ENCODE measurements at regions not wholly inside any gene's neighbourhood (a gene's known extent, or its start where the extent isn't known, plus 50 kb on each side); places are given as distances from the start of the nearest gene placed in this dataset.

DNA sequence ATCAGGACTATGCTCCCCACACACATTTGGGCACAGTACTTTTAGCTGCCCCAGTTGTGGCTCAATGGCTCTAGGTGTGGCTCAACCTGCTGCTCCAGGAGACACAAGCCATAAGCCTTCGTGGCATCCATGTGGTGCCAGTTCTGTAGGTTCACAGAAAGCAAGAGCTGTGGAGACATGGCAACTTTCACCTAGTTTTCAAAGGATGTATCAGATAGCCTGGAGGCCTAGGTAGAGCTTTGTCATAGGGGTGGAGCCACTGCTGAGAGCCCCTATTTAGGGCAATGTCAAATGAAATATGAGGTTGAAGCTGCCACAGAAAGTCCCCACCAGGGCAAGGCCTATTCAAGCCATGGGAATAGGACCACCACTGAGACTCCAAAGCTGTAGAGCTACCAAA is 210.5 kb downstream of the LMO4 start:
- no TSS peak for BruUV-seq (replicated peaks)
- Histone ChIP-seq H3K9me3 (ENCODE audit: control insufficient read depth, insufficient read depth, low read depth, low read length) (peaks cover 15% of the 10 kb centered on the region), H3K4me3 (ENCODE audit: low read depth in 2 of 2, low read length in 2 of 2) (no peak overlapping the region), H3K4me1 (ENCODE audit: control insufficient read depth, insufficient read depth, low read length) (no peaks in the 10 kb centered on the region), H3K27ac (ENCODE audit: low read length) (no peak overlapping the region), H3K36me3 (ENCODE audit: control insufficient read depth, insufficient read depth, low read length) (no peaks in the 10 kb centered on the region), H3K27me3 (ENCODE audit: control insufficient read depth, insufficient read depth, low read length) (no peaks in the 10 kb centered on the region)
- intact Hi-C loops (cut with micrococcal nuclease; ENCODE audit: unreplicated experiment), result no loop called here
- no peak for TF ChIP-seq SIN3A (IDR thresholded peaks at IDR 0.05; ENCODE audit: borderline replicate concordance, insufficient read depth, low read depth, low read length)
- TF ChIP-seq, protein P1, sequence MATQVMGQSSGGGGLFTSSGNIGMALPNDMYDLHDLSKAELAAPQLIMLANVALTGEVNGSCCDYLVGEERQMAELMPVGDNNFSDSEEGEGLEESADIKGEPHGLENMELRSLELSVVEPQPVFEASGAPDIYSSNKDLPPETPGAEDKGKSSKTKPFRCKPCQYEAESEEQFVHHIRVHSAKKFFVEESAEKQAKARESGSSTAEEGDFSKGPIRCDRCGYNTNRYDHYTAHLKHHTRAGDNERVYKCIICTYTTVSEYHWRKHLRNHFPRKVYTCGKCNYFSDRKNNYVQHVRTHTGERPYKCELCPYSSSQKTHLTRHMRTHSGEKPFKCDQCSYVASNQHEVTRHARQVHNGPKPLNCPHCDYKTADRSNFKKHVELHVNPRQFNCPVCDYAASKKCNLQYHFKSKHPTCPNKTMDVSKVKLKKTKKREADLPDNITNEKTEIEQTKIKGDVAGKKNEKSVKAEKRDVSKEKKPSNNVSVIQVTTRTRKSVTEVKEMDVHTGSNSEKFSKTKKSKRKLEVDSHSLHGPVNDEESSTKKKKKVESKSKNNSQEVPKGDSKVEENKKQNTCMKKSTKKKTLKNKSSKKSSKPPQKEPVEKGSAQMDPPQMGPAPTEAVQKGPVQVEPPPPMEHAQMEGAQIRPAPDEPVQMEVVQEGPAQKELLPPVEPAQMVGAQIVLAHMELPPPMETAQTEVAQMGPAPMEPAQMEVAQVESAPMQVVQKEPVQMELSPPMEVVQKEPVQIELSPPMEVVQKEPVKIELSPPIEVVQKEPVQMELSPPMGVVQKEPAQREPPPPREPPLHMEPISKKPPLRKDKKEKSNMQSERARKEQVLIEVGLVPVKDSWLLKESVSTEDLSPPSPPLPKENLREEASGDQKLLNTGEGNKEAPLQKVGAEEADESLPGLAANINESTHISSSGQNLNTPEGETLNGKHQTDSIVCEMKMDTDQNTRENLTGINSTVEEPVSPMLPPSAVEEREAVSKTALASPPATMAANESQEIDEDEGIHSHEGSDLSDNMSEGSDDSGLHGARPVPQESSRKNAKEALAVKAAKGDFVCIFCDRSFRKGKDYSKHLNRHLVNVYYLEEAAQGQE (IDR thresholded peaks at IDR 0.05; ENCODE audit: insufficient read depth in 1 of 2, low read depth in 2 of 2, low read length in 1 of 2), result no peak
- TF ChIP-seq, protein P2, sequence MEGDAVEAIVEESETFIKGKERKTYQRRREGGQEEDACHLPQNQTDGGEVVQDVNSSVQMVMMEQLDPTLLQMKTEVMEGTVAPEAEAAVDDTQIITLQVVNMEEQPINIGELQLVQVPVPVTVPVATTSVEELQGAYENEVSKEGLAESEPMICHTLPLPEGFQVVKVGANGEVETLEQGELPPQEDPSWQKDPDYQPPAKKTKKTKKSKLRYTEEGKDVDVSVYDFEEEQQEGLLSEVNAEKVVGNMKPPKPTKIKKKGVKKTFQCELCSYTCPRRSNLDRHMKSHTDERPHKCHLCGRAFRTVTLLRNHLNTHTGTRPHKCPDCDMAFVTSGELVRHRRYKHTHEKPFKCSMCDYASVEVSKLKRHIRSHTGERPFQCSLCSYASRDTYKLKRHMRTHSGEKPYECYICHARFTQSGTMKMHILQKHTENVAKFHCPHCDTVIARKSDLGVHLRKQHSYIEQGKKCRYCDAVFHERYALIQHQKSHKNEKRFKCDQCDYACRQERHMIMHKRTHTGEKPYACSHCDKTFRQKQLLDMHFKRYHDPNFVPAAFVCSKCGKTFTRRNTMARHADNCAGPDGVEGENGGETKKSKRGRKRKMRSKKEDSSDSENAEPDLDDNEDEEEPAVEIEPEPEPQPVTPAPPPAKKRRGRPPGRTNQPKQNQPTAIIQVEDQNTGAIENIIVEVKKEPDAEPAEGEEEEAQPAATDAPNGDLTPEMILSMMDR (IDR thresholded peaks at IDR 0.05), result no peak
- TF ChIP-seq POLR2AphosphoS5 (IDR thresholded peaks at IDR 0.05; ENCODE audit: low read depth, low read length), result no peak
- no peak for TF ChIP-seq TCF7L2 (IDR thresholded peaks at IDR 0.05; ENCODE audit: low read depth, low read length)
- ChIA-PET POLR2A (no interaction called here), CTCF (no interaction called here)
- no peak for ATAC-seq
- DNase-seq (ENCODE audit: low read depth, low spot score), result no peak
- in situ Hi-C loops (cut with HindIII; ENCODE audit: low pct_unique_long_range_greater_than_20kb, low sequenced_read_pairs), result no loop called here

DNA sequence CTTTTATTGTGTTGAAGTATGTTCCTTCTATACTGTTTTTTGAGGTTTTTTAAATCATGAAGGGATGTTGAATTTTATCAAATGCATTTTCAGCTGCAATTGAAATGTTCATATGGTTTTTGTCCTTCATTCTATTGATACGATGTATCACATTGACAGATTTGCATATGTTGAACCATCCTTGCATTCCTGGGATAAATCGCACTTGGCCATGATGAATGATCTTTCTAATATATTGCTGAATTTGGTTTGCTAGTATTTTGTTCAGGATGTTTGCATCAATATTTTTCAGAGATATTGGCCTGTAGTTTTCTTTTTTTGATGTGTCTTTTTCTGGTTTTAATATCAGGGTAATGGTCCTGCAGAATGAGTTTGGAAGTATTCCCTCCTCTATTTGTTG is 214.0 kb downstream of the LMO4 start:
- CTCF ChIA-PET, result no interaction called here
- no peak for ATAC-seq
- Histone ChIP-seq H3K4me3 (ENCODE audit: low read depth in 2 of 2, low read length in 2 of 2) (no peak overlapping the region), H3K4me1 (ENCODE audit: control insufficient read depth, insufficient read depth, low read length) (no peaks in the 10 kb centered on the region), H3K36me3 (ENCODE audit: control insufficient read depth, insufficient read depth, low read length) (no peaks in the 10 kb centered on the region), H3K27me3 (ENCODE audit: control insufficient read depth, insufficient read depth, low read length) (no peaks in the 10 kb centered on the region), H3K27ac (ENCODE audit: low read length) (no peak overlapping the region), H3K9me3 (ENCODE audit: control insufficient read depth, insufficient read depth, low read depth, low read length) (peaks cover 18% of the 10 kb centered on the region)
- intact Hi-C loops (cut with micrococcal nuclease; ENCODE audit: unreplicated experiment), result no loop called here
- DNase-seq (ENCODE audit: low read depth, low spot score), result no peak
- in situ Hi-C loops (cut with HindIII; ENCODE audit: low pct_unique_long_range_greater_than_20kb, low sequenced_read_pairs), result no loop called here
- POLR2A ChIA-PET, result no interaction called here
- no TSS peak for BruUV-seq (replicated peaks)
- TF ChIP-seq POLR2AphosphoS5 (IDR thresholded peaks at IDR 0.05; ENCODE audit: low read depth, low read length), result no peak

DNA sequence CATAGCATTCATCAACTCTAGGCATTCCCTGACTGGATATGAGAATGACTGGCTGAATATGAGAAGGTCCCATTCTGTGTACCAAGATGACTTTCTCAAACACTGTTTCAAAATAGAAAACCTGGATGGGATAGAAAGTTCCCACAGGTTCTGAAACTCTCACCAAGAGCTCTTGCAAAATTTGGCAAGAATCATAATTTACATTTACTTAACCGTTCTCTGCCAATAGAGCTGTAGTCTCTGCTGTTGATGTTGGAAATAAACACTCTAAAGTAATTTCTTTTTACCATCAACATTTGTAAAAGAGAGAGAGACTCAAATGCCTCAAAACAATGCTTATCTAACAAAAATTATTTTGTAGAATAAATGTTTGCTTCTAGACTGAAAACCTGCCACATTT is 221.1 kb downstream of the LMO4 start:
- intact Hi-C loops (cut with micrococcal nuclease; ENCODE audit: unreplicated experiment) (no loop called here), in situ Hi-C loops (cut with HindIII; ENCODE audit: low pct_unique_long_range_greater_than_20kb, low sequenced_read_pairs) (no loop called here)
- no peaks in the 10 kb centered on the region for H3K9me3 ChIP-seq (ENCODE audit: control insufficient read depth, insufficient read depth, low read depth, low read length)
- H3K36me3 ChIP-seq (ENCODE audit: control insufficient read depth, insufficient read depth, low read length), result no peaks in the 10 kb centered on the region
- TF ChIP-seq SIN3A (IDR thresholded peaks at IDR 0.05; ENCODE audit: borderline replicate concordance, insufficient read depth, low read depth, low read length) (no peak), TCF7L2 (IDR thresholded peaks at IDR 0.05; ENCODE audit: low read depth, low read length) (no peak), POLR2AphosphoS5 (IDR thresholded peaks at IDR 0.05; ENCODE audit: low read depth, low read length) (no peak)
- TF ChIP-seq, protein P1 (IDR thresholded peaks at IDR 0.05; ENCODE audit: insufficient read depth in 1 of 2, low read depth in 2 of 2, low read length in 1 of 2), result no peak
- TF ChIP-seq, protein P2 (IDR thresholded peaks at IDR 0.05), result no peak
- no peaks in the 10 kb centered on the region for H3K4me1 ChIP-seq (ENCODE audit: control insufficient read depth, insufficient read depth, low read length)
- no TSS peak for BruUV-seq (replicated peaks)
- POLR2A ChIA-PET, result no interaction called here
- H3K27me3 ChIP-seq (ENCODE audit: control insufficient read depth, insufficient read depth, low read length), result no peaks in the 10 kb centered on the region
- H3K27ac ChIP-seq (ENCODE audit: low read length), result no peak overlapping the region
- DNase-seq (ENCODE audit: low read depth, low spot score), result no peak
- no peak overlapping the region for H3K4me3 ChIP-seq (ENCODE audit: low read depth in 2 of 2, low read length in 2 of 2)
- no peak for ATAC-seq
- CTCF ChIA-PET, result no interaction called here

Measured in Panc1 (cell line).